ENCODE measurements at regions not wholly inside any gene's neighbourhood (a gene's known extent, or its start where the extent isn't known, plus 50 kb on each side); places are given as distances from the start of the nearest gene placed in this dataset.

DNA sequence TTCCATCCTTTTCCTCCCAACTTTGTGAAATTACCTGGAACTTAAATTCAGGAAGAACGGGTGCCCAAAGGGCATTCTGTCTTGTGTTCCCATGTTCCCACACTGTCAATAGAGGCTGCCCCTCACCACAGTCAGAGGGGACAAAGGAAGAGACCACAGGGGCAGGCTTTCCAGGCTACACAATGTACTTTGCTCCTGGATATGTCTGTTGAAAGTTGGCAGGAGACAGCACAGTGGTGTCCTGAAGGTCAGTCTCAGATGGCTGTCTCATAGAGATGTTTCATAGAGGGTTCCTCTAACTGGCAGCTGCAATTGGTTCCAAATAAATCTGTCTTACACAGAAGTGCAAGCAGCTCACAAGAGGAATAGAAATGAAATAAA is 107.8 kb upstream of the TGFBR2 start:
- H3K4me1 ChIP-seq (ENCODE audit: control insufficient read depth, low read depth, low read length), result peaks cover 5% of the 10 kb centered on the region
- H3K9ac ChIP-seq (ENCODE audit: low read length), result no peak overlapping the region
- no peaks in the 10 kb centered on the region for H3K27me3 ChIP-seq (ENCODE audit: control insufficient read depth, insufficient read depth, low read length)
- H3K4me3 ChIP-seq (ENCODE audit: low read length), result no peak overlapping the region
- H3K9me3 ChIP-seq (ENCODE audit: control insufficient read depth, low read depth, low read length), result no peaks in the 10 kb centered on the region
- H3K36me3 ChIP-seq (ENCODE audit: control insufficient read depth, low read depth, low read length), result no peaks in the 10 kb centered on the region
- H3K27ac ChIP-seq (ENCODE audit: low read length), result no peak overlapping the region

DNA sequence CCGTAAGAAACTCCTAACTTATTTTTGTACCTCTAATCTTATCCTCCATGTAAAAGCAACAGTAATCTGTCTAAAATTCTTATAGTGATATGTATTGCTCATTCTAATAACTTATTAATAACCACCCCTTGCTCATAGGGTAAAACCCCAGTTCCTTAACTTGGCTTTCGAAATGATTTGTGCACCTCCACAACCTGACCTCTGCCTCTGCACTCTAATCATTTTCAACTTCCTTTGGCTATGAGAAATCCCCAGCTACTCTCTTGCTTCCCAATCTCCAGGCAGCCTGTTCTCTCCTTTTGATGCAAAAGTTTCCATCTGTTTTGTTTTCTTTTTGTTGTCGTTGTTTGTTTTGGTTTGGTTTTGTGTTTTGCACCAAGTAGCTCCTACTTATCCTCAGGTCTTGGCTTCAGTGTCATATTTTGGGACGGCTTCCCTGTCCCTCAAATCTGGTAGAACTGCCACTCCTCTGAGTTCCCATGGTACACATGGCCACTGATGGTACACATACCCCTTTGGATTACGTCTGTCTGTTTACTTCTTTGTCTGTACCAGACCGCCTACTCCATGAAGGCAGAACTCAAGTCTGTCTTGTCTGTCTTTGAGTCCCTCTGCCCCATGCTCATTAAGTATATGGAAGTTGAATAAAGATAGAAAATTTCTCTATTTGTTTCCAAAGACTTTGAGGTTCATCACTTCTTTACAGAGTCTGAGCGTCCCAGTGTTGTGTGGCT is 105.6 kb upstream of the TGFBR2 start:
- Histone ChIP-seq H3K27ac (ENCODE audit: low read length) (no peak overlapping the region), H3K4me1 (ENCODE audit: control insufficient read depth, low read depth, low read length) (peaks cover 4% of the 10 kb centered on the region), H3K27me3 (ENCODE audit: control insufficient read depth, insufficient read depth, low read length) (no peaks in the 10 kb centered on the region), H3K4me3 (ENCODE audit: low read length) (no peak overlapping the region), H3K36me3 (ENCODE audit: control insufficient read depth, low read depth, low read length) (no peaks in the 10 kb centered on the region), H3K9ac (ENCODE audit: low read length) (no peak overlapping the region), H3K9me3 (ENCODE audit: control insufficient read depth, low read depth, low read length) (no peaks in the 10 kb centered on the region)

DNA sequence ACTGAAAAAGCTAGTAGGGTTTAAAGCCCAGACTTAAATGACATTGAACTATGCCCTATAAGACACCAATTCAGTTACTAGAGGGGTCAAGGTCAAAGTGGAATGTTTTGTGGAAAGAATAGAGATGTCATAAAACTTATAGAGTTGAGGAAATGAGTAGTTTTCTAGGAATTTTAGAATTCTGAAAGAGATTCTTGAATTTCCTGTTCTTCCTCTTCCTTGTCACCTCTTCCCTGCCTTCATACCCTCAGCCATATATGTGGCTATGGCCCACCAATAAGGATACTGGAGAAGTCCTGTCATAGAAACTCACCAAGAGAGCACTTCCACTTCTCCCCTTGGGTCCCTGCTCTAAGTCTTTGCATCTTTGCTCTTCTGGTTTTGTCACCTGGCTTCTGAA is 104.9 kb upstream of the TGFBR2 start:
- Histone ChIP-seq H3K9ac (ENCODE audit: low read length) (no peak overlapping the region), H3K4me1 (ENCODE audit: control insufficient read depth, low read depth, low read length) (peaks cover 4% of the 10 kb centered on the region), H3K27me3 (ENCODE audit: control insufficient read depth, insufficient read depth, low read length) (no peaks in the 10 kb centered on the region), H3K36me3 (ENCODE audit: control insufficient read depth, low read depth, low read length) (no peaks in the 10 kb centered on the region), H3K4me3 (ENCODE audit: low read length) (no peak overlapping the region), H3K9me3 (ENCODE audit: control insufficient read depth, low read depth, low read length) (no peaks in the 10 kb centered on the region), H3K27ac (ENCODE audit: low read length) (no peak overlapping the region)

DNA sequence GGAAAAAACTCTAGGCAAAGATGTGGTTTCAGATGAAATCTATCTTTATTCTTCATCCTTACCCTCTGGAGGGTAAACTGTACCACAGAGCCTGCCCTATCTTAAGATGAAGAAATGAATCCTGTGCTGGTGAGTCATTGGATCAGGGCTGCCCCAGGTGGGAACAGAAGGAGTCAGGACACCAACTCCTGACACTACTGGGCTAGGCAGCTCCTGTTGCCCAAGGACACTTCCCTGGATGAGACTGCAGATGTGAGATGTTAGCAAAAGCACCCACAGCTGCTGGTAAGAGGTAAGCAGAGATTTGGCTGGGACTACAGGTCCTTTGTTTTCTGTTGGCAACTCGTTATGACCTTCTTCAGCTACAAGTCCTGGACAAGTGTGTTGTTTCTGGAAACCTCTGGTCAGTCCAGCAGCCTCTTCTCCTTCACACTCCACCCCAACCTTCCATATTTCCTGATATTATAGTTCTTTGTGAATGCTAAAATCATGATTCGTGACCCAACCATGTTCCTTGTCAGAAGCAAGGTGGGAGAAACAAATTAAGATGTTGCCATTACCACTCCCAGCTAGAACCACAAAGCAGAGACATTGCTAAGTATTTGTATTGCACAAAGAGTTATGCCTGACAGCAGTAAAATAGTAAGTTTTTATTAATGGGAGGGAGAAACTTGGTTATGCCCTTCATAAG is 104.2 kb upstream of the TGFBR2 start:
- Histone ChIP-seq H3K27me3 (ENCODE audit: control insufficient read depth, insufficient read depth, low read length) (no peaks in the 10 kb centered on the region), H3K4me3 (ENCODE audit: low read length) (no peak overlapping the region), H3K4me1 (ENCODE audit: control insufficient read depth, low read depth, low read length) (peaks cover 4% of the 10 kb centered on the region), H3K9me3 (ENCODE audit: control insufficient read depth, low read depth, low read length) (no peaks in the 10 kb centered on the region), H3K27ac (ENCODE audit: low read length) (no peak overlapping the region), H3K9ac (ENCODE audit: low read length) (no peak overlapping the region), H3K36me3 (ENCODE audit: control insufficient read depth, low read depth, low read length) (no peaks in the 10 kb centered on the region)

DNA sequence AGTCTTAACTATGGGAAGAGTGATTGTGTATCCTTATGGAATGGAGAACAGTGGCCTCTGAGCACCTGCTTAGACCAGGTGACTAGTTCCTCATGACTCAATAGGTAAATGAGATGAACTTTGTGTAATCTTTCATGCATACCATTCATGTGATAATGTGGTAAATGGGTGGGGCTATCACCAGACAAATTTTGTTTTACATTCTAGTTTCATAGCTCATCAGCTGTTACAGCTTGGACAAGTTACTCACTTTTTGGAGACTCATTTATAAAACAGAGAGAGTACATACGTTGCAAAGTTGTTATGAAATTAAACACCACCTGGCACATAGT is 103.7 kb upstream of the TGFBR2 start:
- Histone ChIP-seq H3K36me3 (ENCODE audit: control insufficient read depth, low read depth, low read length) (no peaks in the 10 kb centered on the region), H3K9ac (ENCODE audit: low read length) (no peak overlapping the region), H3K9me3 (ENCODE audit: control insufficient read depth, low read depth, low read length) (no peaks in the 10 kb centered on the region), H3K4me3 (ENCODE audit: low read length) (no peak overlapping the region), H3K4me1 (ENCODE audit: control insufficient read depth, low read depth, low read length) (peaks cover 4% of the 10 kb centered on the region), H3K27ac (ENCODE audit: low read length) (no peak overlapping the region), H3K27me3 (ENCODE audit: control insufficient read depth, insufficient read depth, low read length) (no peaks in the 10 kb centered on the region)

DNA sequence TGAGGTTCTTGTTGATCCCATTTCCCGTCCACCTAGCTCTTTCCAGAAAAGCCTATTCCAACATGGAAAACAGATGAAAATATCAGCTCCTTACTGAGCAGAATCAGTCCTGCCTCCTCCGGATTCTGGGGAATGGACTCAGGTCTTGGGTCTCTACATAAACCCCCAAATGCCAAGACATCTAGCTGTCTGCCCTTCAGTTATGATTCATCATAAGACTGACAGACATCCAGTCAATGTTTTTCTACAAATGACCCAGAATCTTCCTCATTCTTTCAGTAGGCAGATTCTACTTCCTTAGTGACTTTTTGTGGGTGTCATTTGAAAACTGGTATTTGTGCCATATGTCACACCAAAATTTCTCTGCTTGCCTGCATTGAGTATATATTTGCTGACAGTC is 103.0 kb upstream of the TGFBR2 start:
- no peaks in the 10 kb centered on the region for H3K36me3 ChIP-seq (ENCODE audit: control insufficient read depth, low read depth, low read length)
- no peaks in the 10 kb centered on the region for H3K27me3 ChIP-seq (ENCODE audit: control insufficient read depth, insufficient read depth, low read length)
- no peak overlapping the region for H3K9ac ChIP-seq (ENCODE audit: low read length)
- no peak overlapping the region for H3K27ac ChIP-seq (ENCODE audit: low read length)
- H3K4me3 ChIP-seq (ENCODE audit: low read length), result no peak overlapping the region
- no peaks in the 10 kb centered on the region for H3K9me3 ChIP-seq (ENCODE audit: control insufficient read depth, low read depth, low read length)
- peaks cover 4% of the 10 kb centered on the region for H3K4me1 ChIP-seq (ENCODE audit: control insufficient read depth, low read depth, low read length)

DNA sequence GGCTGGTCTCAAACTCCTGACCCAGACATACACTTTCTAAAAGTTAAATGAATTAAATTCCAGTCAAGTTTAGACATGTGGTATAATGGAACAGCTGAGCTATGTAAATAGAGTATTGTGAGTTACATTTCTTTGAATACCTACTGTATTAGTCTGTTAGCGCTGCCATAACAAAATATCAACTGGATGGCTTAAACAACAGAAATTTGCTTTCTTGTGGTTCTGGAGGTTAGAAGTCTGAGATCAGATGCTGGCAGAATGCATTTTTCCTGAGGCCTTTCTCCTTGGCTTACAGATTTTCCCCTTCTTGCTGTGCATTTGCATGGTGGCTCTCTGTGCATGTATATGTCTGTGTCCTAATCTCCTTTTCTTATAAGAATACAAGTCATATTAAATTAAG is 101.5 kb upstream of the TGFBR2 start:
- H3K9ac ChIP-seq (ENCODE audit: low read length), result no peak overlapping the region
- no peaks in the 10 kb centered on the region for H3K9me3 ChIP-seq (ENCODE audit: control insufficient read depth, low read depth, low read length)
- no peak overlapping the region for H3K4me3 ChIP-seq (ENCODE audit: low read length)
- H3K36me3 ChIP-seq (ENCODE audit: control insufficient read depth, low read depth, low read length), result no peaks in the 10 kb centered on the region
- H3K27ac ChIP-seq (ENCODE audit: low read length), result no peak overlapping the region
- peaks cover 4% of the 10 kb centered on the region for H3K4me1 ChIP-seq (ENCODE audit: control insufficient read depth, low read depth, low read length)
- H3K27me3 ChIP-seq (ENCODE audit: control insufficient read depth, insufficient read depth, low read length), result no peaks in the 10 kb centered on the region

DNA sequence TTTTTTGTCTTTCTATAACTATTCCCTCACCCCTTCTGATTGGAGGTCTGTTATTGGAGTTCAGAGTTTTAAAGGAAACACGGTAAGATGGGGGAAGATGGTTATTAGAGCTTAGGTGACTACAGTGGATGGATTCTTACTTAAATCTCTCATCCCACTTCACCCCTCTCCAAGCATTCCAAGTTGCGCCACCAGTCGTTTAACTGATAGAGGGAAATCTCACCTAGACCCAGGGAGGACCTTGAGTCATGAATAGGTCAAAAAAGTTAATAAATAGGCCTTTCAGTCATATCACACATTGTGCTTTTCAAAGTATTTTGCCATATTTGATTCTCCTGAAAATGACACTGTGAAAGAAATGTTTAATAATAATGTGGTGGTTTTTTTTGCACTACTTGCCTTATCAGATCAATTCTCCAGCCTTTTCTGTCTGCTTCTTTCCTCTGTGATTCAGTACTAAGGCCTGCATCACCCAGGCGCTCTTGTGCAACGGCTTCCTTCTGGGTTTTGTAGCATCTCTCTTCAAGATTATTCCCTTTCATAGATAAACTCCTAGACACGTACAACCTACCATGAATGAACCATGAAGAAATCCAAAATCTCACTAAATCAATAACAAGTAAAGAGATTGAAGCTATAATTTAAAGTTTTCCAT is 100.4 kb upstream of the TGFBR2 start:
- Histone ChIP-seq H3K27me3 (ENCODE audit: control insufficient read depth, insufficient read depth, low read length) (no peaks in the 10 kb centered on the region), H3K9me3 (ENCODE audit: control insufficient read depth, low read depth, low read length) (no peaks in the 10 kb centered on the region), H3K4me3 (ENCODE audit: low read length) (no peak overlapping the region), H3K9ac (ENCODE audit: low read length) (no peak overlapping the region), H3K4me1 (ENCODE audit: control insufficient read depth, low read depth, low read length) (peaks cover 4% of the 10 kb centered on the region), H3K27ac (ENCODE audit: low read length) (no peak overlapping the region), H3K36me3 (ENCODE audit: control insufficient read depth, low read depth, low read length) (no peaks in the 10 kb centered on the region)

DNA sequence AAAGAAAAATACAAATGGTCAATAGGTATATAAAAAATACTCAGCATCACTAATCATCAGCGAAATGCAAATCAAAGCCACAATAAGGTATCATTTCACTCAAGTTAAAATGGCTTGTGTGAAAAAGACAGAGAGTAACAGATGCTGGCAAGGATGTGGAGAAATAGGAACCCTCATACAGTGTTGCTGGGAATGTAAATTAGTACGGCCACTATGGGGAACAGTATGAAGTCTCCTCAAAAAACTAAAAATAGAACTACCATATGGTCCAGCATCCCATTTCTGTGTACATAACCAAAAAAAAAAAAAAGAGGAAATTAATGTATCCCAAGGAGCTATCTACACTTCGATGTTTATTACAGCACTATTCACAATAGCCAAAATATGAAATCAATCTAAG is 98.1 kb upstream of the TGFBR2 start:
- Histone ChIP-seq H3K9me3 (ENCODE audit: control insufficient read depth, low read depth, low read length) (no peaks in the 10 kb centered on the region), H3K36me3 (ENCODE audit: control insufficient read depth, low read depth, low read length) (no peaks in the 10 kb centered on the region), H3K9ac (ENCODE audit: low read length) (no peak overlapping the region), H3K27me3 (ENCODE audit: control insufficient read depth, insufficient read depth, low read length) (no peaks in the 10 kb centered on the region), H3K27ac (ENCODE audit: low read length) (no peak overlapping the region), H3K4me3 (ENCODE audit: low read length) (no peak overlapping the region), H3K4me1 (ENCODE audit: control insufficient read depth, low read depth, low read length) (peaks cover 4% of the 10 kb centered on the region)

DNA sequence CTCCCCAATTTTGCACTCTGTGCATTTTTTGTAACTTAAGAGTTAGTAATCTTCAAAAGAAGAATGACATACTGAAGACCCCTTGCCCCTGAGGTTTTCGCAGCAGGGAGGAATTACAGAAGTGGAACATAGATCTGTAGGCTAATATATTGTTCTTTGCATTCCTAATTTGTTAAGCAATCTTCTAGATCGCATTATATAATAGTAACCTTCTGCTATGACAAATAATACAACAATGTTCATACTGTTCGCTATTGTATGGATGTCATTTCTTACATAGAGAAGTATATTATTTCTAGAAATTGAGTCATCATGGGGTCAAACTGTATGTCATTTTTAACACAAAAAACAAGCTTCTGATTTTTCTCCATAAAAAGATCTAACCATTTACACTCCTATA is 95.8 kb upstream of the TGFBR2 start:
- Histone ChIP-seq H3K27ac (ENCODE audit: low read length) (no peak overlapping the region), H3K4me1 (ENCODE audit: control insufficient read depth, low read depth, low read length) (peaks cover 2% of the 10 kb centered on the region), H3K4me3 (ENCODE audit: low read length) (no peak overlapping the region), H3K9ac (ENCODE audit: low read length) (no peak overlapping the region), H3K36me3 (ENCODE audit: control insufficient read depth, low read depth, low read length) (no peaks in the 10 kb centered on the region), H3K27me3 (ENCODE audit: control insufficient read depth, insufficient read depth, low read length) (no peaks in the 10 kb centered on the region), H3K9me3 (ENCODE audit: control insufficient read depth, low read depth, low read length) (no peaks in the 10 kb centered on the region)

DNA sequence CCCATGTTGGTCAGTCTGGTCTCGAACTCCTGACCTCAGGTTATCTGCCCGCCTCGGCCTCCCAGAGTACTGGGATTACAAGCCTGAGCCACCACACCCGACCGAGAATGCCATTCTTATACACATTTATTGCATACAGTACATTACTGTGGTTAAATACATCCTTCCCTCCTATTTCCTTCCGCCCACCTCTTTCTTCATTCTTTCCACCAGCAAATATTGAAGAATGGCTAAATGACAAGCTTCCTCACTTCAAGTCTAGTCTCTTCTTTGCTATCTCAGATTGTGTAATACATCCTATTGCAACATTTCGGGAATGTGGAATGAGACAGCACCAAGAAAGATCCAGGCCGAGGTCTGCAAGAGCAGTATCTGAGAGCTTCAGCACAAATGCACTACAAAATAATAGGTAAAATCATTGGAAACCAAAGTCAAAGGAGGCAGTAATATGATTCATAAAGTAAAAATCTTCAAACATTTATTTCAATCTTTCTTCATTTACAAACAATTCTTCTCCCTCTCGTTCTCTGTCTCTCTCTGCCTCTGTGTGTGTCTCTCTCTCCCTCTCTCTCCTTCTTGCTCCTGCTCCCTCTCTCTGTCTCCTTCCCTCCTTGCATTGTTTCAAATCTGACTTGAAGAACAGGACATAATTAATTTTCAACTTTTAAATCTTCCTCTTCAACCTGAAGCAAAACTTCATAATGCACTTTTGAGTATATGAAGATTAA is 94.7 kb upstream of the TGFBR2 start:
- no peak overlapping the region for H3K27ac ChIP-seq (ENCODE audit: low read length)

More for the DNA sequence above, 94.7 kb upstream of the TGFBR2 start:
- Histone ChIP-seq H3K9ac (ENCODE audit: low read length) (no peak overlapping the region), H3K9me3 (ENCODE audit: control insufficient read depth, low read depth, low read length) (no peaks in the 10 kb centered on the region), H3K27me3 (ENCODE audit: control insufficient read depth, insufficient read depth, low read length) (no peaks in the 10 kb centered on the region), H3K4me3 (ENCODE audit: low read length) (no peak overlapping the region), H3K4me1 (ENCODE audit: control insufficient read depth, low read depth, low read length) (no peaks in the 10 kb centered on the region), H3K36me3 (ENCODE audit: control insufficient read depth, low read depth, low read length) (no peaks in the 10 kb centered on the region)

Measured in iPS-18a (cell line).